ENCODE measurements at regions not wholly inside any gene's neighbourhood (a gene's known extent, or its start where the extent isn't known, plus 50 kb on each side); places are given as distances from the start of the nearest gene placed in this dataset.
"Not testable (repeated sequence)": the region's sequence is repeated elsewhere in the genome, so short reads cannot be mapped to it uniquely, and the experiment has no call there.

GRCh38 chr2:31813016-31813415 is 197.8 kb downstream of the MEMO1 start:
- DNase-seq, result no peak

- DNase-seq, result no peak
Measured at GRCh38 chr2:31812051-31812798, 198.6 kb downstream of the MEMO1 start.

- DNase-seq, result no peak
Measured at GRCh38 chr2:31811482-31811881, 199.3 kb downstream of the MEMO1 start.

GRCh38 chr2:31810200-31810917 is 200.4 kb downstream of the MEMO1 start:
- no peak for DNase-seq

- no peak for DNase-seq
Measured at GRCh38 chr2:31805688-31806087, 205.1 kb downstream of the MEMO1 start.

- not testable (repeated sequence) for DNase-seq
Measured at GRCh38 chr2:31803481-31804153, 207.2 kb downstream of the MEMO1 start.

- no peak for DNase-seq
Measured at GRCh38 chr2:31802711-31803110, 208.1 kb downstream of the MEMO1 start.

- DNase-seq, result not testable (repeated sequence)
Measured at GRCh38 chr2:31799282-31799681, 211.5 kb downstream of the MEMO1 start.

- no peak for DNase-seq
Measured at GRCh38 chr2:31788273-31788672, 207.5 kb upstream of the SRD5A2 start.

GRCh38 chr2:31785876-31786275 is 205.1 kb upstream of the SRD5A2 start:
- no peak for DNase-seq

GRCh38 chr2:31784868-31785267 is 204.1 kb upstream of the SRD5A2 start:
- no peak for DNase-seq

GRCh38 chr2:31783446-31784091 is 202.8 kb upstream of the SRD5A2 start:
- not testable (repeated sequence) for DNase-seq

GRCh38 chr2:31778153-31778552 is 197.4 kb upstream of the SRD5A2 start:
- no peak for DNase-seq

GRCh38 chr2:31770741-31771140 is 190.0 kb upstream of the SRD5A2 start:
- no peak for DNase-seq

GRCh38 chr2:31765078-31765945 is 184.6 kb upstream of the SRD5A2 start:
- DNase-seq, result no peak

- no peak for DNase-seq
Measured at GRCh38 chr2:31764169-31764568, 183.4 kb upstream of the SRD5A2 start.

GRCh38 chr2:31762085-31762484 is 181.3 kb upstream of the SRD5A2 start:
- DNase-seq, result no peak

GRCh38 chr2:31757351-31757750 is 176.6 kb upstream of the SRD5A2 start:
- DNase-seq, result not testable (repeated sequence)

- not testable (repeated sequence) for DNase-seq
Measured at GRCh38 chr2:31748746-31749145, 168.0 kb upstream of the SRD5A2 start.

GRCh38 chr2:31748041-31748440 is 167.3 kb upstream of the SRD5A2 start:
- DNase-seq, result no peak

- no peak for DNase-seq
Measured at GRCh38 chr2:31739161-31739560, 158.4 kb upstream of the SRD5A2 start.

Measured in NCI-H69 (cell line).